HUES48 (cell line): ENCODE measurements at regions not wholly inside any gene's neighbourhood (a gene's known extent, or its start where the extent isn't known, plus 50 kb on each side); places are given as distances from the start of the nearest gene placed in this dataset.
"Not testable (repeated sequence)": the region's sequence is repeated elsewhere in the genome, so short reads cannot be mapped to it uniquely, and the experiment has no call there.

Experiments used
- H3K27ac ChIP-seq: one replicate; pipeline ENCODE4 v1.7.0; 2013; ENCODE audit warnings: low read depth, low read length, inconsistent platforms
- H3K27me3 ChIP-seq: 2 replicates; pipeline ENCODE4 v1.6.1; 2013; ENCODE audit warnings: mild to moderate bottlenecking, low read length; ENCODE audit not compliant: control insufficient read depth, insufficient read depth
- H3K36me3 ChIP-seq: 2 replicates; pipeline ENCODE4 v1.6.1; 2013; ENCODE audit warnings: low read length; ENCODE audit not compliant: control insufficient read depth, insufficient read depth
- H3K4me1 ChIP-seq: 2 replicates; pipeline ENCODE4 v1.6.1; 2013; ENCODE audit warnings: mild to moderate bottlenecking, low read length; ENCODE audit not compliant: control insufficient read depth, insufficient read depth
- H3K4me3 ChIP-seq: 2 replicates; pipeline ENCODE4 v1.5.1; 2013; ENCODE audit warnings: mild to moderate bottlenecking, low read depth, low read length
- H3K9ac ChIP-seq: 2 replicates; pipeline ENCODE4 v1.6.1; 2013; ENCODE audit warnings: mild to moderate bottlenecking, low read depth, low read length, moderate library complexity
- H3K9me3 ChIP-seq: 2 replicates; pipeline ENCODE4 v1.6.1; 2013; ENCODE audit warnings: low read length; ENCODE audit not compliant: control insufficient read depth, insufficient read depth

DNA sequence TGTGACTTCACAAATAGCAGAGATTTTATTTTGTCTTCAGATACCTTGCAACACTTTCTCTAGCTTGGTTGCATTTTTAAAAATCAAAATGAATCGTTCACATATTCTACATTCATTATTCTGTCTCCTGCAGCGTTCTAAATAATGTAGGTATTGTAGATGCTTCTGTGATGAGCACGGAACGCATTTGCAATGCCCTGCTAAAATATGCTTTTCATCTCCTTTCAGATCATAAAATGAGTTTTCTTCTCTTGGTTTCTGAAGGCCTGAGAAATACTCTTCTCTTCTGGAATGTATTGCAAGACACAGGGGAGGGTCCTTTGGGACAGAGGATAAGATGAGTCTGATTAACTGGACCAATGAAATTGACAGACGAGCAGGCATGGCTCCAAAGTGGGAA lies 390.7 kb downstream of the PREX1 start:
- H3K4me1 ChIP-seq, result peaks cover 6% of the 10 kb centered on the region
- H3K36me3 ChIP-seq, result no peaks in the 10 kb centered on the region
- H3K9me3 ChIP-seq, result no peaks in the 10 kb centered on the region; the same call in 1 of the 2 replicates
- no peaks in the 10 kb centered on the region for H3K27me3 ChIP-seq
- no peak overlapping the region for H3K4me3 ChIP-seq
- H3K27ac ChIP-seq, result no peak overlapping the region
- H3K9ac ChIP-seq, result no peak overlapping the region

DNA sequence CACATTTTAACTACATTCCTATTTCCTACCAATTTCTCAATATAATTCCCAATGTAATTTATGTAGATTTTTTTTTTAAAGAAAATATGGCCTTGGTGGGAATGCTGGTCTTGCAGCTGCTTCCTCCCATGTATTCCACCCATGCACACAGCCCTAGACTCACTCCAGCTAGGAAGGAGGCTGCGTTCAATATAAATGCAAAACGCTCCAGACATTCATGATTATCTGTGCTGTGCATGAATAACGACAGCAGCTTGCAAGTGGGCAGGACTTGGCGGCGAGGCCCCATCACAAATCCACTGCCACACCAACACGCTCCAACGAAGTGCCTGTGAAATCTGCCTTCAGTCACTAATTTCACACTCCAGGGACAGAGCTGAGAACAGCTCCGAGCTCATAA lies 391.2 kb downstream of the PREX1 start:
- H3K27me3 ChIP-seq, H3K36me3 ChIP-seq, H3K4me3 ChIP-seq, H3K9me3 ChIP-seq, H3K9ac ChIP-seq, H3K27ac ChIP-seq: not testable (repeated sequence)
- peaks cover 11% of the 10 kb centered on the region for H3K4me1 ChIP-seq

DNA sequence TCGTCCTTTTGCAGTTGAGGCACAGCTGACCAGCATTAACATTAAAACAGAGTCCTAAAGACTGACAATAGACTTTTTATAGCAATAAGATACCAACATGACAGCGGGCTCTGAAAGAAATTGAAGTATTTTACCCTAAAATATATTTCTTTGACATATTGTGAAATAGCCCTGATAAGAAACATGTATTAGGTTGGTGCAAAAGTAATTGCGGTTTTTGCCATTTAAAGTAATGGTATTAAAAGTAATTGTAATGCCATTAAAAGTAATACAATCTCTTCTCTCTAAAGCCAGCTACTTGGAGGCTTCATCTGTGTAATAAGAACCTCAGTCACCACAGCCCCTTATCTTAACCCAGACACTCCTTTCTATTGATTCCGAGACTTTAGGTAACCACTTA lies 394.6 kb downstream of the PREX1 start:
- Histone ChIP-seq H3K27me3 (no peaks in the 10 kb centered on the region), H3K4me1 (peaks cover 13% of the 10 kb centered on the region), H3K27ac (no peak overlapping the region), H3K9ac (no peak overlapping the region), H3K9me3 (no peaks in the 10 kb centered on the region; the same call in 1 of the 2 replicates), H3K4me3 (no peak overlapping the region), H3K36me3 (no peaks in the 10 kb centered on the region)

DNA sequence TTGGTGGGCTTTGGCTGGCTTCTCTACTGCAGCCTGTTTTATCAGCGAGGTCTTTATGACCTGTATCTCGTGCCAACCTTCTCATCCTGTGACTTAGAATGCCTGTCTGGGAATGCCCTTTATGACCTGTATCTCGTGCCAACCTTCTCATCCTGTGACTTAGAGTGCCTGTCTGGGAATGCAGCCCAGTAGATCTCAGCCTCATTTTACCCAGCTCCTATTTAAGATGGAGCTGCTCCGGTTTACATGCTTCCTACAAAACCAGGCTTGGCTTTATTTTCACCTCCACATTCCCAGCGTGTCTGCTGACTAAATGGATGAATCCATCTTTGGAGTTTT lies 395.3 kb downstream of the PREX1 start:
- Histone ChIP-seq H3K4me3 (no peak overlapping the region), H3K9me3 (no peaks in the 10 kb centered on the region), H3K27ac (no peak overlapping the region), H3K36me3 (no peaks in the 10 kb centered on the region), H3K4me1 (peaks cover 13% of the 10 kb centered on the region), H3K9ac (no peak overlapping the region), H3K27me3 (no peaks in the 10 kb centered on the region)

DNA sequence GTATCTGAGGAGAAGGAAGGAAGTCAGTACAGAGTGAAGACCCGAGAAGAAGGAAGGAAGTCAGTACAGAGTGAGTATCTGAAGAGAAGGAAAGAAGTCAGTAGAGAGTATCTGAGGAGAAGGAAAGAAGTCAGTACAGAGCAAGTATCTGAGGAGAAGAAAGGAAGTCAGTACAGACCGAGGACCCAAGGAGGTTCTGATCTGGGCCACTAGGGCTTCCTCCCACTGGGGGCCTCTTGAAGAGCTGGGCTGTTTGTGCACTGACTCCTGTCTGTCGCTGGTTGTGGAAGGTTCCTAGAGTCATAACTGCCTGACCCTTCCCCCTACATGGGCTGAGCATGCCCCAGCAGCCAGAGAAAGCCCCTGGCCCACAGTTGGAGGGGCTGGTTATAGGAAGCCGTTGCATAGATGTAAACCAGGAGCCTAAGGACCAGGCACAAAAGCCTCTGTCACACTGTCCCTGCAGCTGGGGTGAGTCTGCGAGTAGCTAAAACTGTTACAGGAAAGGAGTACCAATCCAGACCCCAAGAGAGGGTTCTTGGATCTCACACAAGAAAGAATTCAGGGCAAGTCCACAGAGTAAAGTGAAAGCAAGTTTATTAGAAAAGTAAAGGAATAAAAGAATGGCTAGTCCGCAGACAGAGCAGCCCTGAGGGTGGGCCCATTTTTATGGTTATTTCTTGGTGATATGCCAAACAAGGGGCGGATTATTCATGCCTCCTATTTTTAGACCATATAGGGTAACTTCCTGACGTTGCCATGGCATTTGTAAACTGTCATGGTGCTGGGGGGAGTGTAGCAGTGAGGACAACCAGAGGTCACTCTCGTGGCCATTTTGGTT lies 395.9 kb downstream of the PREX1 start:
- H3K4me1 ChIP-seq, result peaks cover 13% of the 10 kb centered on the region
- no peaks in the 10 kb centered on the region for H3K36me3 ChIP-seq
- H3K27me3 ChIP-seq, result no peaks in the 10 kb centered on the region
- H3K27ac ChIP-seq, result peak overlapping the region; percentile 29
- no peak overlapping the region for H3K9ac ChIP-seq
- H3K9me3 ChIP-seq, result no peaks in the 10 kb centered on the region
- no peak overlapping the region for H3K4me3 ChIP-seq

DNA sequence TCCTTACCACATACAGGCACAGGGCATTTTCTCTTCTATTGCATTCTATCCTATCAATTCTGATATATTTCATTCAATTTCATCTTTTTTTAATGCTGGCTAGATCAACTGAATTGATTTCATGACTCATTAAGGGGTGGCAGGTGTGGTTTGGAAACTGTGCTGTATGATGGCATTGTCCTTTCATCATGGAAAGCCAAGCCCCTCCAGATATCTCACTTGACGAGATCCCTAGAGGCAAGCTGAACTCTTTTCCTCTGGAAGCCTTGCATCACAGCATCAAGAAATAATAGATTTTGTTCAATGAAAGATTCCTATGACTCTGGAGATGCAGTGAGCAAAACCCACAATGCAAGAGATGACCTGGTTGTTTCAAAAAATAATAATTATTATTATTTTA lies 401.2 kb downstream of the PREX1 start:
- H3K4me1 ChIP-seq, result peaks cover 2% of the 10 kb centered on the region; the same call in 1 of the 2 replicates
- H3K27me3 ChIP-seq, result no peaks in the 10 kb centered on the region
- H3K9me3 ChIP-seq, result no peaks in the 10 kb centered on the region
- no peak overlapping the region for H3K27ac ChIP-seq
- H3K9ac ChIP-seq, result no peak overlapping the region
- H3K4me3 ChIP-seq, result no peak overlapping the region
- H3K36me3 ChIP-seq, result no peaks in the 10 kb centered on the region

DNA sequence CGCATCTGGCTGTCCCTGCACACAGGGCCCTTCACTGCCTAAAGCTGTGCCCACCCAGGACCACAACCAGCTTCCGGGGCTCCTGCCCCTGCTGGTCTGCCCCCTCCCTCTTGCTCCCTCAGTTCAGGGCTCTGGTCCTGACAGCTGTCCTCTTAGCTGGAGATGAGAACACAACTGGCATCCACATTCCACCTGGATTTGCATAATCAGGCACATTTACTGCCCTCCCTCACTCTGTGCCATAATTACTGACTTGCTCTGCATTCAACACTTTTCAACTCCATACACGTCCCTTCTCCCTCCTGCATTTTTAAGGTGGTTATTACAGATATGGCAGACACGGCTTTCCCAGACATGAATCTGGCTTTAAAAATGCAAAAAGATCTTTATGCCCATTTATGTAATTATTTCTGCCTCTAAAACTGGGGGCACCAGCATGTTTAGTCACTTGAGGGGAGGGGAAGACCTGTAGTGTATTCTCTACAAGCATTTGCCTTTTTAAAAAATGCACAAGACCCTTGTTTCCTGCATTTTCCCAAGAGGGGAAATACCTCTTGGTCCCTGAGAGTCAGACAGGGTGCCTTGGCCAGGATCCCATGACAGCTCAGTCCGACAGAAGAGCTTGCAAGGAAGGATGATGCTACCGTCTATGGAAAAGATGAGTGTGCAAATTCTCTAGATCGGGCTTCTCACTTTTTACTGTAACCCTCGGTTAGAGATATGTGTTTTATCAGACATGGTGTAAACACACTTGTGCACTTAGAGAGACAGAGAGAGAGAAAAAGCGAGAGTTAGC lies 401.8 kb downstream of the PREX1 start:
- Histone ChIP-seq H3K9ac (no peak overlapping the region), H3K27ac (no peak overlapping the region), H3K4me1 (no peaks in the 10 kb centered on the region), H3K9me3 (no peaks in the 10 kb centered on the region), H3K36me3 (no peaks in the 10 kb centered on the region), H3K27me3 (no peaks in the 10 kb centered on the region), H3K4me3 (no peak overlapping the region)

DNA sequence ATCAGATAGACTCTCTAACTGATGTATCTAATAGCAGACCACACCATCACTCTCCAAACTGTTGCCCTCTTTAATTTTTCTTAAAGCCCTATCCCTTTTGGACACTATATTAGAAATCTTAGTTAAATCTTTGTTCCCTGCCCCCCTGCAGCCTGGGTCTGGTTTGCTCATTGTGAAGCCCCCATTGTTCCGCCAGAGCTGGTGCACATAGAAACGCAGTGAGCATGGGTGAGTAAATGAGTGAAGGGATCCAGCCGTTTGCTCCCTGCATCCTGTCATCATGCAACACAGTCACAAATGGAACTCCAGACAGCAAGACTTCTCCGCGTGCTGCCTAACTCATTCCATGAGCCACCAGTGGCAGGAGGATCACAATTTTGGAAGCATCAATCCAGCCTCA lies 402.5 kb downstream of the PREX1 start:
- Histone ChIP-seq H3K9ac (no peak overlapping the region), H3K36me3 (no peaks in the 10 kb centered on the region), H3K4me3 (no peak overlapping the region), H3K27ac (no peak overlapping the region), H3K27me3 (no peaks in the 10 kb centered on the region), H3K9me3 (no peaks in the 10 kb centered on the region), H3K4me1 (no peaks in the 10 kb centered on the region)

DNA sequence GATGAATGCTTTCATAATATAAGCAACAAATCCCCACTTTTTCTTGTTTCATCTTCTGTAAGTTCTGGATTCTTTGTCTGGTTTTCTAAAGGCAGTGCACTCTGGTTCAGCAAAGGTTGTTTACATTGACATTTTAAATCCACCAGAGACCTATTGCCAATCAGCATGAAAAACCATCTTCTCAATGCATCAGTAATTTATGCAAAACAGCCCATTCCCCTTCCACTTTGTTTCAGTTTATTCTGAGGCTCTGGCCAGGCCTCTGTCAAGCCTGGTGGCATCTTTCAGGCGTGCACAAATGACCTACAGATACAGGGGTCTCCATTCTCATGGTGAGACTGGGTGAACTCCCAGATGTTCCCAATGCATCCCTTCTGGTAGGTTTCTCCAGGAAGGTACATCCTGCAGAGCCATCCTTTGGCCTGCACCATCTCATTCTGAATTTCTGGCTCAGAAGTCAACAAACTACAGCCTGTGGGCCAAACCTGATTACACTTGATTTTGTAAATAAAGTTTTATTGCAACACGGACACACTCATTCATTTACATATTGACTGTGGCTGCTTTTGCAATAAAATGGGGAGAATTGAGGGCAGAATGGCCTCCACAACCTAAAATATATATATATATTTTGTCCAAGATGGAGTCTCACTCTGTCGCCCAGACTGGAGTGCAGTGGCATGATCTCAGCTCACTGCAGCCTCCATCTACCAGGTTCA lies 405.4 kb downstream of the PREX1 start:
- no peaks in the 10 kb centered on the region for H3K9me3 ChIP-seq
- H3K9ac ChIP-seq, result no peak overlapping the region
- H3K4me3 ChIP-seq, result no peak overlapping the region
- H3K27me3 ChIP-seq, result no peaks in the 10 kb centered on the region
- H3K4me1 ChIP-seq, result no peaks in the 10 kb centered on the region
- no peaks in the 10 kb centered on the region for H3K36me3 ChIP-seq
- H3K27ac ChIP-seq, result no peak overlapping the region

DNA sequence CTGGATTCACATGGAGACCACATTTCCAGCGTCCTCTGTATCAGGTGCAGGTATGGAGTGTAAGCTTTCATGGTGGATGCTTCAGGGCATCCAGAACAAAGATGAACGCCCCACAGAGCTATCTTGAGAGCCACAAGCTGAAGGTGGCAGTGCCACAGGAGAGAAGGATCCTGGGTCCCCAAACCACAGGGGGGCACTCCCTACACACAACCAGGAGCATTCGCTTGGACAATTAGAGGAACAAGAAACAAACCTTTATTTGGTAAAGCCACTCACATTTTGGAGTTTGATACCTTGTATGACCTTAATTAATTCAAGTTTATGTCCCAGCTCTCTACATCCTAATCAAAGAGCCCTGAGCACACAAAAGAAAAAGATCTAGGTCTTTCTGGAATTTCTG lies 406.3 kb downstream of the PREX1 start:
- Histone ChIP-seq H3K36me3 (no peaks in the 10 kb centered on the region), H3K27ac (no peak overlapping the region), H3K4me1 (no peaks in the 10 kb centered on the region), H3K4me3 (no peak overlapping the region), H3K9me3 (no peaks in the 10 kb centered on the region), H3K27me3 (no peaks in the 10 kb centered on the region), H3K9ac (no peak overlapping the region)

DNA sequence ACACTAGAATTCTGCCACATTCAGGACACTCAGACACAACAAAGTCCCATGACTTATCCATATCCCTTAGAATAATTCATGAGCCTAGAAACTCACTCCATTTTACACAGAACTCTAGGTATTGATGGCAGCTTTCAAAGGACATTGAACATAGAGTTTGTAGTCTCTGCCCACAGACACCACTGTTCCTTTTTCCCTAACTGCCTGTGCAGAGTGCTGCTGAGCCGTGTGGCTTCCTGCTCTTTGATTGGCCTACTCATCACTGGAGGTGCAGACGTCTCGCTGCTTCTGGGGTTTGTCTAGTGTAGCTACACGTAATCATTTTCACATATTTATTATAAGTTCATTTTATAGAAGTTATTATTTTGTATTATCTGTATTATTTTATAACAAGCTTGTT lies 407.6 kb downstream of the PREX1 start:
- Histone ChIP-seq H3K9ac (no peak overlapping the region), H3K9me3 (no peaks in the 10 kb centered on the region), H3K4me1 (no peaks in the 10 kb centered on the region), H3K27me3 (no peaks in the 10 kb centered on the region), H3K36me3 (no peaks in the 10 kb centered on the region), H3K4me3 (no peak overlapping the region), H3K27ac (no peak overlapping the region)
